ENCODE measurements at regions not wholly inside any gene's neighbourhood (a gene's known extent, or its start where the extent isn't known, plus 50 kb on each side); places are given as distances from the start of the nearest gene placed in this dataset.

GRCh38 chr2:18198677-18199076, 320.2 kb downstream of the KCNS3 start:
- DNase-seq (ENCODE audit: low read depth) = no peak
- TF ChIP-seq, protein P1, sequence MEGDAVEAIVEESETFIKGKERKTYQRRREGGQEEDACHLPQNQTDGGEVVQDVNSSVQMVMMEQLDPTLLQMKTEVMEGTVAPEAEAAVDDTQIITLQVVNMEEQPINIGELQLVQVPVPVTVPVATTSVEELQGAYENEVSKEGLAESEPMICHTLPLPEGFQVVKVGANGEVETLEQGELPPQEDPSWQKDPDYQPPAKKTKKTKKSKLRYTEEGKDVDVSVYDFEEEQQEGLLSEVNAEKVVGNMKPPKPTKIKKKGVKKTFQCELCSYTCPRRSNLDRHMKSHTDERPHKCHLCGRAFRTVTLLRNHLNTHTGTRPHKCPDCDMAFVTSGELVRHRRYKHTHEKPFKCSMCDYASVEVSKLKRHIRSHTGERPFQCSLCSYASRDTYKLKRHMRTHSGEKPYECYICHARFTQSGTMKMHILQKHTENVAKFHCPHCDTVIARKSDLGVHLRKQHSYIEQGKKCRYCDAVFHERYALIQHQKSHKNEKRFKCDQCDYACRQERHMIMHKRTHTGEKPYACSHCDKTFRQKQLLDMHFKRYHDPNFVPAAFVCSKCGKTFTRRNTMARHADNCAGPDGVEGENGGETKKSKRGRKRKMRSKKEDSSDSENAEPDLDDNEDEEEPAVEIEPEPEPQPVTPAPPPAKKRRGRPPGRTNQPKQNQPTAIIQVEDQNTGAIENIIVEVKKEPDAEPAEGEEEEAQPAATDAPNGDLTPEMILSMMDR (conservative IDR thresholded peaks at IDR 0.05; ENCODE audit: control insufficient read depth, insufficient read depth, low read depth, low read length) = no peak

GRCh38 chr2:18194161-18194560, 315.7 kb downstream of the KCNS3 start:
- no peak for DNase-seq (ENCODE audit: low read depth)
- H3K4me3 ChIP-seq (ENCODE audit: control insufficient read depth, low read depth, low read length) = no peak overlapping the region
- TF ChIP-seq, protein P1 (conservative IDR thresholded peaks at IDR 0.05; ENCODE audit: control insufficient read depth, insufficient read depth, low read depth, low read length) = no peak

More at GRCh38 chr2:18198677-18199076, 320.2 kb downstream of the KCNS3 start:
- no peak overlapping the region for H3K4me3 ChIP-seq (ENCODE audit: control insufficient read depth, low read depth, low read length)

DNA sequence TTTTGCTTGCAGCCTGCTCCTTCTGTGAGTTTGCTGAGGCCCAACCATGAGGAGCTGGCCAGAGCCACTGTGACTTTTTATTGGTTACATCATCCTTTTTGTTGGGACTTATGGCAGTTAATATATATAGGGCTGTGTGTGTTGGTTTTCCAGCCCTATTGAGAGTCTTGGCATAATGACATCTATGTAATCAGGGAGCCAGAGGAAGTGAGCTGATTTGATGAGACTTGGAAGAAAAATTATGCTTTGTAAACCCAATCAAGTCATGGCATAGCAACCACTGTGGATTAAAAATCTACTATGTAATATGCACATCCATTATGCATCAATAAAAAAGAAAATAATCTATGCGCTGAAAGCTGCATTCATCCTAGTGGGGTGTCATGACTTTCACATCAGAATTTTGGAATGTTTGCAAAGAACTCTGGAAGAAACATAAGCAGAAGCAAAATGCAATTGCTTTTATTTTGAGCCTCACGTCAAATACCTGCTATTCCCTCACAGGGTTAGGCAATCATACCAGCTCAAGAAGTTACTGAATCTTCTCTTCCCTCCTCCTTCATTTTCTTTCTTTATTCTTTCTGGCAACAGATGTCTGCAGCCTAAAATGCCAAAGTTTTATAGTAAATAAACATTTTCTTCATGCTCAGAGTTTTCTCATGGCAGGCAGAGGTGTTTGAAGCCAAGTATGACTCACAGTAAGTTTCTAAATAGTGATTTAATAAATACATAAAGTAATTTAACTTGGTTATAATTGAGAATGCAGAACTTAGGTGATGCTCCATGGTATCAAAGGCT, 308.5 kb downstream of the KCNS3 start:
- TF ChIP-seq, protein P1 (conservative IDR thresholded peaks at IDR 0.05; ENCODE audit: control insufficient read depth, insufficient read depth, low read depth, low read length) = no peak
- H3K4me3 ChIP-seq (ENCODE audit: control insufficient read depth, low read depth, low read length) = no peak overlapping the region
- no peak for DNase-seq (ENCODE audit: low read depth)

DNA sequence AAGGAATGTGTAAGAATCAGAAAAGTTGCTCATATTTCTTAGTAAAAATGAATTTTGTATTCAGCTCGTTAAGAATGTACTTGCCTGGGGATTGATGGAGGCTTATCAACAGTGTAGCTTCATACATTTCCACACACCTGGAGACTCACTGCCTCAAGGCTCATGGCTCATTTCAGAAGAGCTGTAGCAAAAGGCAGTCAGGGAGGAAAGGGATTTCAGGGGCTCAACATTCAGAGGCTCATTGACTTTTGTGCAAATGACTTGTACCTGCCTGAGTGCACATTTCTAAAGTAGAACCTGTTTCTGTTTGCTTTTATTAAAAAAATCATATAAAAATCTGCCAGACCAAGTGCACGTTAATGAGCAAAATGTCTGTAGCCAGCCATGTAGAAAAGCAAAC, 304.4 kb downstream of the KCNS3 start:
- H3K4me3 ChIP-seq (ENCODE audit: control insufficient read depth, low read depth, low read length) = no peak overlapping the region
- no peak for DNase-seq (ENCODE audit: low read depth)
- TF ChIP-seq, protein P1 (conservative IDR thresholded peaks at IDR 0.05; ENCODE audit: control insufficient read depth, insufficient read depth, low read depth, low read length) = no peak

GRCh38 chr2:18180912-18181311, 302.4 kb downstream of the KCNS3 start:
- TF ChIP-seq, protein P1 (conservative IDR thresholded peaks at IDR 0.05; ENCODE audit: control insufficient read depth, insufficient read depth, low read depth, low read length) = no peak

DNA sequence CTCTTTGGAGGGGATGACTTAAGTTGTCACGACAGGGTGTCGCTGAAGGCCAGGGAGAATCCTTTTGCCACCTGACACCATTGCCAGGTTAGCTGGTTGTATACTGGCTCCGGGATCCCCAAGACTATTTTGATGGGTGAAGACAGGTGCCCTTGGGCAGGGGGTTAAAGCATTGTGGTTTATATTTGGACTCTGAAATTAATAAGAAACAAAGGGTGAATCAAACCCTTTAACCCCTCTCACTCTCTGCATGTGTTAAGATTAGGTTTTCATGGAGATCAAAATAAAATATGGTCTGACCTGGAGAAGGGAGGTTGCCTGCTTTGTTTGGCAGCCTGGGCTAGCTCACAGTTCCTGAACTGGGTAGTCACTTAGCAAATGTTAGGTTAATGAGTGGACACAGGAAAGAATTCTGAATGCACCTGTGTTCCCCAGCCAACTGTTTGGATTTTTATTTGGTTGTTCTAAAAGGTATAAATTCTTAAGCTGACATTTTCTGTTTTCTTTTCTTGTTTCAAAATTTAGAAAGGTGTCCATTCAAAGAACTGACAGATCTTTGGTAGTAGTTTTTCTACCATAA, 301.7 kb downstream of the KCNS3 start:
- DNase-seq (ENCODE audit: low read depth) = no peak
- no peak overlapping the region for H3K4me3 ChIP-seq (ENCODE audit: control insufficient read depth, low read depth, low read length)
- TF ChIP-seq, protein P1 (conservative IDR thresholded peaks at IDR 0.05; ENCODE audit: control insufficient read depth, insufficient read depth, low read depth, low read length) = no peak

More at GRCh38 chr2:18180912-18181311, 302.4 kb downstream of the KCNS3 start:
- no peak for DNase-seq (ENCODE audit: low read depth)
- no peak overlapping the region for H3K4me3 ChIP-seq (ENCODE audit: control insufficient read depth, low read depth, low read length)

Measured in fibroblast of mammary gland (primary cell).